BLaER1 treated with 17β-estradiol and CSF1 and Interleukin-3, amounts not matched to agents 10 nM and 100 nM (cell line): ENCODE measurements at regions not wholly inside any gene's neighbourhood (a gene's known extent, or its start where the extent isn't known, plus 50 kb on each side); places are given as distances from the start of the nearest gene placed in this dataset.

Source experiments
- H3K27ac ChIP-seq, 11 experiments: shearing (Covaris generic); formaldehyde crosslinking; 2 replicates each; pipeline ENCODE4 v1.8.1; 2022
- H3K27me3 ChIP-seq, 11 experiments: shearing (Covaris generic); formaldehyde crosslinking; 2 replicates each; pipeline ENCODE4 v1.8.1; 2022
- H3K36me3 ChIP-seq, 11 experiments: shearing (Covaris generic); formaldehyde crosslinking; 2 replicates each; pipeline ENCODE4 v1.8.1; 2022
- H3K4me1 ChIP-seq, 10 experiments: shearing (Covaris generic); formaldehyde crosslinking; 2 replicates each; pipeline ENCODE4 v1.8.1; 2022
- H3K4me2 ChIP-seq, 11 experiments: shearing (Covaris generic); formaldehyde crosslinking; 2 replicates each; pipeline ENCODE4 v1.8.1; 2022
- H3K4me3 ChIP-seq, 10 experiments: shearing (Covaris generic); formaldehyde crosslinking; 2 replicates each; pipeline ENCODE4 v1.8.1; 2022
- H3K9ac ChIP-seq, 11 experiments: shearing (Covaris generic); formaldehyde crosslinking; 2 replicates each; pipeline ENCODE4 v1.8.1; 2022
- H3K9me3 ChIP-seq, 11 experiments: shearing (Covaris generic); formaldehyde crosslinking; replicated peaks in 1 of 11; 2 replicates each; pipeline ENCODE4 v1.8.1; 2022
- H4K20me1 ChIP-seq, 11 experiments: shearing (Covaris generic); formaldehyde crosslinking; 2 replicates each; pipeline ENCODE4 v1.8.1; 2022
- Cebpa-rat ChIP-seq, 11 experiments: shearing (Covaris generic); IDR thresholded peaks; 2 replicates each; pipeline ENCODE4 v1.8.1; 2022

DNA sequence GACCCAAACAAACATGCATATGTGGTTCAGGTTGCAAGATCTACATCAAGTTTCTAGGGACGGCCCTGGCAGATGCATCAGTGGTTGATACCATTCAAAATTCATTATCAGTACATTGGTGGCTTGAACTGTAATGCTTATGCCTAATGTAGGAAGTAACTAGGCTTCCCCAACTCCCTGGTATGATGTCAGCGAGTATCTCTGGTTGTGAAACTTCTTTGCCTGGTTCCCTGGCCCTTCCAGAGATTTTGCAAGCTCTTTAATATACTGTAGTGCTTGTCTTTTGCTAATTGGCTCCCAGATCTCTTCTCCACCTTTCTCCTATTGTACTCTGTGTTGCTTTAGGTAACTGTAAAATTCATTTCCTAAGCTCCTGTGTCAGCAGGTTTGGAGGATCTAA, 114.8 kb upstream of the RARB start:
- no peak for TF ChIP-seq Cebpa-rat (IDR thresholded peaks at IDR 0.05)
- Histone ChIP-seq H3K4me1 (peaks cover 0 to 25% (median 0%) of the 10 kb centered on the region in 10 experiments; a peak in 6 of 20 replicates), H3K4me2 (peak overlapping the region in 2 of 11 experiments; percentile 52 to 62; a peak in 3 of 22 replicates)

DNA sequence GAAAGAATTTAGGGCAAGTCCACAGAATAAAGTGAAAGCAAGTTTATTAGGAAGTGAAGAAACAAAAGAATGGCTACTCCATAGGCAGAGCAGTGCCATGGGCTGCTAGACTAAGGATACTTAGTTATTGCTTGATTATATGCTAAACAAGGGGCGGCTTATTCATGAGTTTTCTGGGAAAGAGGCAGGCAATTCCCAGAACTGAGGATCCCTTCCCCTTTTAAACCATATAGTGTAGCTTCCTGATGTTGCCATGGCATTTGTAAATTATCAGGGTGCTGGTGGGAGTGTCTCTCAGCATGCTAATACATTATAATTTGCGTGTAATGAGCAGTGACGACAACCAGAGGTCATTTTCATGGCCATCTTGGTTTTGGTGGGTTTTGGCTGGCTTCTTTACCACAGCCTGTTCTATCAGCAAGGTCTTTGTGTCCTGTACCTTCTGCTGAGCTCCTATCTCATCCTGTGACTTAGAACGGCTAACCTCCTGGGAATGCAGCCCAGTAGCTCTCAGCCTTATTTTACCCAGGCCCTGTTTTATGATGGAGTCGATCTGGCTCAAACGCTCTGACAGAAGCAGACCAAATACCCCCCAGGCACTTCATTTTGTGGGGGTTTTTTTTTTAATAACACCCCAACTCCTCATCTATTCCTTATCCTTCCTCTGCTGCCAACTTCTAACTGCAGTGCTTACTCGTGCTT, 103.0 kb upstream of the RARB start:
- Histone ChIP-seq H3K36me3 (no peaks in the 10 kb centered on the region), H3K27me3 (no peaks in the 10 kb centered on the region), H3K4me2 (no peak overlapping the region), H3K4me3 (no peak overlapping the region), H3K9ac (no peak overlapping the region), H3K27ac (no peak overlapping the region), H4K20me1 (no peaks in the 10 kb centered on the region), H3K4me1 (0 out of 20 replicates have a peak, but pooled peaks cover 0 to 1% (median 0%) of the 10 kb centered on the region in 10 experiments), H3K9me3 (peaks cover 0 to 9% (median 4%) of the 10 kb centered on the region in 11 experiments; a peak in 7 of 22 replicates)
- no peak for TF ChIP-seq Cebpa-rat (IDR thresholded peaks at IDR 0.05)

More for the DNA sequence above, 114.8 kb upstream of the RARB start:
- Histone ChIP-seq H4K20me1 (no peaks in the 10 kb centered on the region), H3K9me3 (no peaks in the 10 kb centered on the region), H3K27ac (no peak overlapping the region), H3K4me3 (no peak overlapping the region), H3K27me3 (no peaks in the 10 kb centered on the region), H3K9ac (no peak overlapping the region), H3K36me3 (no peaks in the 10 kb centered on the region)

DNA sequence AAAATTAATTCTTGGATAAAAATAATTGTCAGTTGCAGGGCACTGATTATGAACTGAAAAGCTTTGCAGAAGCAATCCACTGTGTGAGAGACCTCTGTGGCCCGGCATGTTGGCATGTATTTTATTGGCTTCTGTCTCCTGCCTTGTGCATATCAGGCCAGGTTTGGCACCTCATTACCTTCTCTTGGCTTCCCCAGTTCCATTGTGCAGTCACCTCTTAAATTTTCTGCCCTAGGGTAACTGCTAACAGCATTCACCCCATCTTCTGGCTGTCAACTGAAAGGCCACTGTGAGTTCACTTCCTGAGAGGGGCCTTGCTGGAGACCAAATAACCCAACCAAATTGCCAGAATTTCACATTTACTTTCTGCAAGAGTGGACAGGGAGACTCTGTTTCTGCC, 92.7 kb upstream of the RARB start:
- H3K4me2 ChIP-seq, result no peak overlapping the region
- no peak for TF ChIP-seq Cebpa-rat (IDR thresholded peaks at IDR 0.05)
- no peak overlapping the region for H3K9ac ChIP-seq
- H3K36me3 ChIP-seq, result no peaks in the 10 kb centered on the region
- H3K27ac ChIP-seq, result no peak overlapping the region
- no peaks in the 10 kb centered on the region for H4K20me1 ChIP-seq
- H3K9me3 ChIP-seq, result peaks cover 0 to 3% (median 0%) of the 10 kb centered on the region in 11 experiments; a peak in 2 of 22 replicates
- no peaks in the 10 kb centered on the region for H3K27me3 ChIP-seq
- no peaks in the 10 kb centered on the region for H3K4me1 ChIP-seq
- H3K4me3 ChIP-seq, result no peak overlapping the region

GRCh38 chr3:25338158-25338725, 89.8 kb upstream of the RARB start:
- H3K9ac ChIP-seq, result no peak overlapping the region
- H3K27ac ChIP-seq, result no peak overlapping the region
- no peak for TF ChIP-seq Cebpa-rat (IDR thresholded peaks at IDR 0.05)
- H3K4me2 ChIP-seq, result no peak overlapping the region
- H3K4me1 ChIP-seq, result no peaks in the 10 kb centered on the region
- no peak overlapping the region for H3K4me3 ChIP-seq
- peaks cover 0 to 3% (median 0%) of the 10 kb centered on the region in 11 experiments; a peak in 1 of 22 replicates for H3K9me3 ChIP-seq
- no peaks in the 10 kb centered on the region for H4K20me1 ChIP-seq
- no peaks in the 10 kb centered on the region for H3K27me3 ChIP-seq
- no peaks in the 10 kb centered on the region for H3K36me3 ChIP-seq

DNA sequence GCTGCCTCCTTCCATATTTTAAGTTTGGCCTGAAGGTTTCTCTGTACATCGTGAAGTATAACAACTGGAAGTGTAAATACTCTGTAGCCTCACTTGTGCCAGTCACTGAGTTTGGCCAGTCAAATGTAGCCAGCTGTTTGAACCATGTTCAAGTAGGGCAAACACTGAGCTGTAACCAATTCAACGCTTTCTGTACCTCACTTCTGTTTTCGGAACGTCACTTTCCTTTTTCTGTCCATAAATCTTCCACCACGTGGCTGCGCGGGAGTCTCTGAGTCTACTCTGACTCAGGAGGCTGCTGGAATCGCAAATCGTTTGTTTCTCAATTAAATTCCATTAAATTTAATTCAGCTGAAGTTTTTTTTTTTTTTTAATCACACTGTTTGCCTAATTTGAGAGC, 88.8 kb upstream of the RARB start:
- Histone ChIP-seq H3K36me3 (no peaks in the 10 kb centered on the region), H3K4me2 (no peak overlapping the region), H3K9ac (no peak overlapping the region), H3K27ac (no peak overlapping the region), H3K9me3 (peaks cover 0 to 1% (median 0%) of the 10 kb centered on the region in 11 experiments; a peak in 1 of 22 replicates), H4K20me1 (no peaks in the 10 kb centered on the region), H3K4me1 (no peaks in the 10 kb centered on the region), H3K27me3 (no peaks in the 10 kb centered on the region), H3K4me3 (no peak overlapping the region)
- no peak for TF ChIP-seq Cebpa-rat (IDR thresholded peaks at IDR 0.05)

GRCh38 chr3:25344670-25345069, 83.4 kb upstream of the RARB start:
- peaks cover 0 to under 1% (median 0%) of the 10 kb centered on the region in 10 experiments; a peak in 3 of 20 replicates for H3K4me1 ChIP-seq
- no peaks in the 10 kb centered on the region for H3K36me3 ChIP-seq
- H3K27ac ChIP-seq, result no peak overlapping the region
- no peak overlapping the region for H3K4me3 ChIP-seq
- no peaks in the 10 kb centered on the region for H3K27me3 ChIP-seq
- H3K9ac ChIP-seq, result no peak overlapping the region
- H4K20me1 ChIP-seq, result no peaks in the 10 kb centered on the region
- no peaks in the 10 kb centered on the region for H3K9me3 ChIP-seq
- H3K4me2 ChIP-seq, result no peak overlapping the region
- no peak for TF ChIP-seq Cebpa-rat (IDR thresholded peaks at IDR 0.05)

GRCh38 chr3:25349095-25349494, 79.0 kb upstream of the RARB start:
- Histone ChIP-seq H3K4me2 (peak overlapping the region in 1 of 11 experiments; percentile 20; a peak in 1 of 22 replicates), H3K36me3 (no peaks in the 10 kb centered on the region), H3K27ac (no peak overlapping the region), H3K9ac (no peak overlapping the region), H3K4me1 (peaks cover 0 to 5% (median 0%) of the 10 kb centered on the region in 10 experiments; a peak in 3 of 20 replicates), H3K4me3 (no peak overlapping the region), H3K9me3 (no peaks in the 10 kb centered on the region), H4K20me1 (no peaks in the 10 kb centered on the region), H3K27me3 (no peaks in the 10 kb centered on the region)
- TF ChIP-seq Cebpa-rat (IDR thresholded peaks at IDR 0.05), result no peak

- H3K9me3 ChIP-seq, result no peaks in the 10 kb centered on the region
- no peak for TF ChIP-seq Cebpa-rat (IDR thresholded peaks at IDR 0.05)
- 0 out of 22 replicates have a peak overlapping the region, but pooled peaks of 3 of the 11 experiments have one; percentile 6 to 16 (median 9) for H3K4me2 ChIP-seq
- H3K9ac ChIP-seq, result no peak overlapping the region
- no peak overlapping the region for H3K27ac ChIP-seq
- H3K4me1 ChIP-seq, result peaks cover 0 to 7% (median 0%) of the 10 kb centered on the region in 10 experiments; a peak in 5 of 20 replicates
- H4K20me1 ChIP-seq, result no peaks in the 10 kb centered on the region
- no peaks in the 10 kb centered on the region for H3K36me3 ChIP-seq
- H3K4me3 ChIP-seq, result no peak overlapping the region
- H3K27me3 ChIP-seq, result no peaks in the 10 kb centered on the region
Measured at GRCh38 chr3:25349828-25350724, 78.0 kb upstream of the RARB start.

GRCh38 chr3:25350725-25351114, 77.3 kb upstream of the RARB start:
- Histone ChIP-seq H3K9ac (no peak overlapping the region), H3K36me3 (no peaks in the 10 kb centered on the region), H3K27me3 (no peaks in the 10 kb centered on the region), H3K27ac (no peak overlapping the region), H4K20me1 (no peaks in the 10 kb centered on the region), H3K4me3 (no peak overlapping the region), H3K4me1 (peaks cover 0 to 11% (median 0%) of the 10 kb centered on the region in 10 experiments; a peak in 6 of 20 replicates), H3K9me3 (no peaks in the 10 kb centered on the region), H3K4me2 (no peak overlapping the region)
- no peak for TF ChIP-seq Cebpa-rat (IDR thresholded peaks at IDR 0.05)
